ENCODE measurements at regions not wholly inside any gene's neighbourhood (a gene's known extent, or its start where the extent isn't known, plus 50 kb on each side); places are given as distances from the start of the nearest gene placed in this dataset.

DNA sequence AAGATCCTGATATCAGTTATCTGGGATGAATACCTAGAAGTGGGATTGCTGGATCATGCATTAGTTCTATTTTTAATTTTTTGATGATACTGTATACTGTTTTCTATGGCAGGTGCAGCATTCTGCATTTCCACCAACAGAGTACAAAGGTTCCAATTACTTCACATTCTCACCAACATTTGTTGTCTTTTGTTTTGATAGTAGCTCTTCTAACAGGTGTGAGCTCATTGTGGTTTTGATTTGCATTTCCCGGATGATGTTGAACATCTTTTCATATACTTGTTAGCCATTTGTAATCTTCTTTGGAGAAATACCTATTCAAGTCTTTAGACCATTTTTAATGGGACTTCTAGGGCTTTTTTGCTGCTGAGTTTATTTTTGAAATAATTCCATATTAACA, 139.2 kb upstream of the AMOT start:
- TF ChIP-seq PPARA (CRISPR knock-in tag; IDR thresholded peaks at IDR 0.05; ENCODE audit: borderline replicate concordance): no peak
- no peak for TF ChIP-seq RARB (CRISPR knock-in tag; IDR thresholded peaks at IDR 0.05)
- TF ChIP-seq ZFP30 (CRISPR knock-in tag; IDR thresholded peaks at IDR 0.05): no peak
- TF ChIP-seq PATZ1 (CRISPR knock-in tag; IDR thresholded peaks at IDR 0.05; ENCODE audit: borderline replicate concordance): no peak
- no peak for TF ChIP-seq CREB5 (CRISPR knock-in tag; IDR thresholded peaks at IDR 0.05; ENCODE audit: low read depth)
- TF ChIP-seq GLIS3 (CRISPR knock-in tag; IDR thresholded peaks at IDR 0.05): no peak
- no peak for TF ChIP-seq CSDC2 (CRISPR knock-in tag; IDR thresholded peaks at IDR 0.05)
- TF ChIP-seq TOX (CRISPR knock-in tag; IDR thresholded peaks at IDR 0.05; ENCODE audit: borderline replicate concordance): no peak
- no peak for TF ChIP-seq OSR1 (CRISPR knock-in tag; IDR thresholded peaks at IDR 0.05)
- ATAC-seq: no peak

DNA sequence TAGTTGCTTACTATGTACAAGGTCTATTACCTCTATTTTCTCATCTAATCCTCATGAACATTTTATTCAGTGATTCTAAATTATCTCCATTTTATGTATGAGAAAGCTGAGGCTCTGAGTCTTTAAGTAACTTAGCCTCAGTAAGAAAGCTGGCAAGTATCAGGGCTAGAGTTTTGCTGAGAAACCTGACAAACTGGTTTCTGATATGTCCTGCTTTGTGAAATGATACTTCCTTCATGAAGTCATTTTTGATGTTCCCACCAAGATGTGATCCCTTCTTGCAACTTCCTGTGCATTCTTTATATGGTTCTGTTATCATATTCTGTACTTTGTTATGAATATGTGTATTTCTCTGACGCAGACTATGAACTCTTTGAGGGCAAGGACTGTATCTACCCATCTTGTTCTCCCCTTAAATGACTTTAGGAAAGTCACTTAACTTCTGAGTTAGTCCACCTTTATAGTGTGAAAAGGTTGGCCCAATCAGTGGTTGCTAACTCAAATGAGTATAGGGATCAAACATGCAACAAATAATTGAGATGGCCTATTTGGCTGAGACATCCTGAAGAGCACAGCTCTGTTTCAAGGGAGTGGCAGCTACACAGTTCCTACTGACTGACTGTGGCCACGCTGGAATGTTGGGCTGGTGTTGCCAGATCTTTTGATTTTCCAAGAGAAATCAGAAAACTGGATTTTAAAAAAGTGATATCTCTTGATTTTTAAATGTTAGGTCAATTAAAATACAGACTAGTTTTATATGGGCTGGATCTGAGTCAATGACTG, 127.9 kb upstream of the AMOT start:
- TF ChIP-seq OSR1 (CRISPR knock-in tag; IDR thresholded peaks at IDR 0.05): no peak
- no peak for ATAC-seq

DNA sequence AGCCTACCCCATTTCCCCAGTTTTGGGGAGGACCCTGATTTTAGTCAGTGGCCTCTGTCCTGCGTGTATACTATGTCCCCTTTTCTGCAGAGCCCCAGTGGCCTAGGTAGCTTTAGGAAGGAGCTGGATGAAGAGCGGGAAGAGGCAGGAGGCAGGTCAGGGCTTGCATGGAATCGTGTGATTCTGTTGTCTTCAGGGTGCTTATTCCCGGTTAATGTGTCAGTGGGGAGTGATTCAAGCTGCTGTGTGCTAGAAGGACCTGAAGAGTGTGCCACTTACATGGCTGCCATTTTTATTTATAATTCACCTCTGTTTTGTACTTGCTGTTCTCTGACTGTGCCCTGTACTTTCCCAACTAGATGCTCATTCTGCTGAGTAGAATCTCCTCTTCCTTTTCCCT, 127.3 kb upstream of the AMOT start:
- TF ChIP-seq CSRNP3 (CRISPR knock-in tag; IDR thresholded peaks at IDR 0.05) (no peak), ZC3H10 (CRISPR knock-in tag; IDR thresholded peaks at IDR 0.05) (no peak), ARNTL (CRISPR knock-in tag; IDR thresholded peaks at IDR 0.05; ENCODE audit: borderline replicate concordance, low read depth) (no peak), BACH2 (CRISPR knock-in tag; IDR thresholded peaks at IDR 0.05; ENCODE audit: borderline replicate concordance) (no peak), CREB5 (CRISPR knock-in tag; IDR thresholded peaks at IDR 0.05; ENCODE audit: low read depth) (no peak), TCF4 (CRISPR knock-in tag; IDR thresholded peaks at IDR 0.05; ENCODE audit: borderline replicate concordance) (no peak), CSDC2 (CRISPR knock-in tag; IDR thresholded peaks at IDR 0.05) (no peak), ZNF565 (CRISPR knock-in tag; conservative IDR thresholded peaks at IDR 0.05; ENCODE audit: low read depth) (no peak), ZFP3 (CRISPR knock-in tag; IDR thresholded peaks at IDR 0.05) (no peak), PPARA (CRISPR knock-in tag; IDR thresholded peaks at IDR 0.05; ENCODE audit: borderline replicate concordance) (no peak), PATZ1 (CRISPR knock-in tag; IDR thresholded peaks at IDR 0.05; ENCODE audit: borderline replicate concordance) (no peak), ISL1 (CRISPR knock-in tag; IDR thresholded peaks at IDR 0.05) (no peak), ZNF70 (CRISPR knock-in tag; IDR thresholded peaks at IDR 0.05) (no peak), ZNF8 (CRISPR knock-in tag; IDR thresholded peaks at IDR 0.05) (no peak), ESRRG (CRISPR knock-in tag; IDR thresholded peaks at IDR 0.05) (no peak), TSHZ2 (CRISPR knock-in tag; IDR thresholded peaks at IDR 0.05) (no peak), ZFP30 (CRISPR knock-in tag; IDR thresholded peaks at IDR 0.05) (no peak), OSR1 (CRISPR knock-in tag; IDR thresholded peaks at IDR 0.05) (no peak), SNAI2 (CRISPR knock-in tag; IDR thresholded peaks at IDR 0.05) (no peak), TOX (CRISPR knock-in tag; IDR thresholded peaks at IDR 0.05; ENCODE audit: borderline replicate concordance) (no peak)
- no peak for ATAC-seq

Data from SK-N-SH treated with all-trans-retinoic acid at 6 μM for 48 hours (cell line).